HG03521 (cell line): ENCODE measurements at regions not wholly inside any gene's neighbourhood (a gene's known extent, or its start where the extent isn't known, plus 50 kb on each side); places are given as distances from the start of the nearest gene placed in this dataset.
"Not testable (repeated sequence)": the region's sequence is repeated elsewhere in the genome, so short reads cannot be mapped to it uniquely, and the experiment has no call there.

Experiments
- ATAC-seq: cut with Tn5 transposase; IDR thresholded peaks from one replicate; pipeline ENCODE4 v1.9.1; 2021; ENCODE audit warnings: mild to moderate bottlenecking, moderate library complexity; ENCODE audit not compliant: unreplicated experiment

GRCh38 chr4:59689149-59689548 lies 1511.0 kb upstream of the ADGRL3 start:
- ATAC-seq = no peak

GRCh38 chr4:59695355-59696053 lies 1504.6 kb upstream of the ADGRL3 start:
- ATAC-seq = no peak

DNA sequence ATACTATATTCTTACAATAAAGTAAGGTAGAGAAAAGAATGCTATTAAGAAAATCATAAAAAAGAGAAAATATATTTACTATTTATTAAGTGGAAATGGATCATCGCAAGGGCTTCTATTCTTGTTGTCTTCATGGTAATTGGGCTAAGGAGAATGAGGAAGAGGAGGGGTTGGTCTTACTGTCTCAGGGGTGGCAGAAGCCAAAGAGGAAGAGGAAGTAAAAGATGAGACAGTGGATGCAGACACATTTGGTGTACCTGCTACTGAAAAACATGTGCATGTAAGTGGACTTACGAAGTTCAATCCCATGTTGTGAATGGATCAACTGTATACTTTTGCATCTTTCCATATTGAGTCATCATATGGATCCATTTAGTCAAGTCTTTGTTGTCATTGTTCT lies 1502.1 kb upstream of the ADGRL3 start:
- ATAC-seq = no peak

- ATAC-seq = no peak
Measured at GRCh38 chr4:59700651-59701050, 1499.5 kb upstream of the ADGRL3 start.

GRCh38 chr4:59704616-59705015 lies 1495.5 kb upstream of the ADGRL3 start:
- ATAC-seq = no peak

- ATAC-seq = no peak
Measured at GRCh38 chr4:59712470-59712869, 1487.7 kb upstream of the ADGRL3 start.

- ATAC-seq = not testable (repeated sequence)
Measured at GRCh38 chr4:59724286-59724685, 1475.8 kb upstream of the ADGRL3 start.

DNA sequence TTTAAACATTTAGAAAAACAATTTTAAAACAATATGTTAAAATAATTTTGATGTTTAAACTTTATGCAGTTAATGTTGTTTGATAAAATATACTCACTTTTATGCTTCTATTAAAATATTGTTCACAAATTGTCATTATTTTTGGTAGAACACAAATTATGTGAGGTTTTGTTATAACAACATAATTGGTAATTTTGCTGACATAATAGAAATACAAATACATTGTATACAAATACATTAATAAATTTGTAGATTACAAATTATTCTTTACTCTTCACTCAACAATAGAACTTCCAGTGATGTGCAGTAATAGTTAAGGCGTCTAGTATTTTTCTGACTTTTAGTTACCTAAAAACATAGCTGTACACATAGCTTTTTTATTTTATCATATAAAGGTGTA lies 1472.4 kb upstream of the ADGRL3 start:
- ATAC-seq = no peak

DNA sequence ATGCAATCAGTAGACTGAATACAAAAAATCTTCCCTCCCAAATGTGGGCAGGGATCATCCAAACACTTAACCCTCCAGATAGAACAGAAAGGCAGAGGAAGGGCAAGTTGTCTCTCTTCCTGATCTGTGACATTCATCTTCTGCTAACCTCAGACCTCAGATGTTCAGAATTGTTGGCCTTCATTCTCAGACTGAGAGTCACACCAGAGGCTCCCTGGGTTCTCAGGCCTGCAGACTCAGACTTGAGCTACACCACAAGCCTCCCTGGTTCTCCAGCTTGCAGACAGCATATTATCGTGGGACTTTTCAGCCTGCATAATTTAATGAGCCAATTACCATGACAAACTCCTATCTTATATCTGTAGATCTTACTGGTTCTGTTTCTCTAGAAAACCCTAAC lies 1471.6 kb upstream of the ADGRL3 start:
- ATAC-seq = no peak

DNA sequence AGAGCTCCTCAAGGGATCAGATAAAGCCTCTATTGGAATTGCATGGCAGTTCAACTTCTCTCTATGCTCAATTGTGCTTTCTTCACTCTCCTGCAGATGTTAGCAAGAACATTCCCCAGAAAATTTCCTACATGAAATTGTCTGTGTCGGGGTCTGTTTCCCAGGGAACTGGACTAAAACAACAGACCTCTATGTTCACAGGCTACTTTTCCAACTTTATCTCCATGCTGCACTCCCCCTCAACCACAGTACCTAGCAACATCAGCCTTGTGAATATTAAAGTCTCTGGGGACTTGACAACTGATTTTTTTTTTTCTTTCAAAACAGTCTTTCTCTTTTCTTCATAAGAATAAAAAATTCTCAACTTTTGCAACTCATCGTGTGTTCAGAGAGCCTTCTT lies 1470.8 kb upstream of the ADGRL3 start:
- ATAC-seq = no peak

DNA sequence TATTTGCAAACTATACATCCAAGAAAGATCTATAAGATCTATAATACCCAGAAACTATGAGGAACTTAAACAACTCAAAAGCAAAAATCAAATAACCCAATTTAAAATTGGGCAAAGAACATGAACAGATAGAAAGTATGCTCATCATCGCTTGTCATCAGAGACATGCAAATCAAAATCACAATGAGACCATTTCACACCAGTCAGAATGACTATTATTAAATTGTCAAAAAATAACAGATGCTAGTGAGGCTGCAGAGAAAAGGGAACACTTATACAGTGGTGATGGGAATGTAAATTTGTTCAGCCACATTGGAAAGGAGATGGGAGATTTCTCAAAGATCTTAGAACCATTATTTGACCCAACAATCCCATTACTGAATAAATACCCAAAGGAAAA lies 1451.7 kb upstream of the ADGRL3 start:
- ATAC-seq = no peak

GRCh38 chr4:59759082-59759825 lies 1440.9 kb upstream of the ADGRL3 start:
- no peak for ATAC-seq

DNA sequence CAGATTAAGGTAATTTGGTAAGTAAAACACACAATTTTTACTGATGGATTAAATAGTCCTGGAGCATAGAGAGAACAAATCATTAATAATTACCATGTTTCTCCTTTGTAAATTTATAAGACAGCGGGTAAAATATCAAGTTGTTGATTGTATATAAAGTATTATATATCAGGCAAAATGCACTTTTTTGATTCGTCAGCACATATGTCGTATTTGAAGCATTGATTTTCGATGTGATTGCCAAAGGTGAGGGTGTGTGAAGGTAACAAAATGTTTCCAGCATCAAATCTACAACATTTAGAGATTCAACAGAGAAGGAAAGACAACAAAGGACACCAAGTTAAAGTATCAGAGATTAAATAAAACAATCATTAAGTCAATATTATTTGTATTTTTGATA lies 1437.8 kb upstream of the ADGRL3 start:
- ATAC-seq = no peak

- no peak for ATAC-seq
Measured at GRCh38 chr4:59770601-59771264, 1429.4 kb upstream of the ADGRL3 start.

- ATAC-seq = no peak
Measured at GRCh38 chr4:59772641-59773139, 1427.4 kb upstream of the ADGRL3 start.

DNA sequence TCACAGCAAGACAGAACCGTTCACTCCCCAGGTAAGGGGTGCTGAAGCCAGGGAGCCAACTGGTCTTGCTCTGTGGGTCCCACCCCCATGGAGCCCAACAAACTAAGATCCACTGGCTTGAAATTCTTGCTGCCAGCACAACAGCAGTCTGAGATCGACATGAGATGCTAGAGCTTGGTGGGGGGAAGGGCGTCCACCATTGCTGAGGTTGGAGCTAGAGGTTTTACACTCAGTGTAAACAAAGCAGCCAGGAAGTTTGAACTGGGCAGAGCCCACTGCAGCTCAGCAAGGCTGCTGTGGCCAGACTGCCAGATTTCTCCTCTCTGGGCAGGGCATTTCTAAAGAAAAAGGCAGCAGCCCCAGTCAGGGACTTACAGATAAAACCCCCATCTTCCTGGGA lies 1419.9 kb upstream of the ADGRL3 start:
- not testable (repeated sequence) for ATAC-seq

DNA sequence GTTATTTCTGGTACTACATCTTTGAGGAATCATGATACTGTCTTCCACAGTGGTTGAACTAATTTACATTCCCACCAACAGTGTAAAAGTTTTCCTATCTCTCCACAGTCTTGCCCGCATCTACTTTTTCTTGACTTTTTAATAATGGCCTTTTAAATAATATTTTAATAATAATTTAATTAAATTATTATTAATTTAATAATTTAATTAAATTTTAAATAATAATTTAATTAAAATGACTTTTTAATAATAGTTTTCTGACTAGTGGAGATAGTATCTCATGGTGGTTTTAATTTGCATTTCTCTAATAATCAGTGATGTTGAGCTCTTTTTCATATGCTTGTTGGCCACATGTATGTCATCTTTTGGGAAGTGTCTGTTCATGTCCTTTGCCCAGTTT lies 1395.0 kb upstream of the ADGRL3 start:
- ATAC-seq = no peak

DNA sequence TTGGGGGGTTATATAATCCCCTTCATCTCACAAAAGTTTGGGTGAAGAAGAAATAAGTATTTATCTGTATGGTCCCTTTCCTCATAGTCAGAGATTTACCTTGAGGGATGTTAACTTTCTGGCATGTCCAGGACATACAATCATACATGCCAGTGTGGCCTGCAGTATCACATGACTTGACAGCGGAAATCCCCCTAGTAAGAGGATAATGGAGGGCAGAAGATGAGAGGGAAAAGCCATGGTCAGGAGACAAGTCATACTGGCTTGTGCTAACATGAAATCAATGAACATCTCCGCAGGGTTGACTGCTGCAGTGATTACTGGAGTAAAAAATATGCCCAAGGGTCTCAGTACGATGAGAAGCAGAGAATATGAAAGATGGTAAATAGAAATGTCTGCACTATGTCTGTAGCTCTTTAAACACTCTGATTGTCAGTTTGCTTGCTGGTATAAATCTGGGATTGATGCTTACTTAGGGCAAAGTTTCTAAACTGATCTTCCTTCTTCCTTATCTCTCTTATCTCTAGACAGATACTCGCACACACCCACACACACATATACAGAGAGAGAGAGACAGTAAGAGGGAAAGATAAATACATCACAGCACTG lies 1385.6 kb upstream of the ADGRL3 start:
- ATAC-seq = no peak

DNA sequence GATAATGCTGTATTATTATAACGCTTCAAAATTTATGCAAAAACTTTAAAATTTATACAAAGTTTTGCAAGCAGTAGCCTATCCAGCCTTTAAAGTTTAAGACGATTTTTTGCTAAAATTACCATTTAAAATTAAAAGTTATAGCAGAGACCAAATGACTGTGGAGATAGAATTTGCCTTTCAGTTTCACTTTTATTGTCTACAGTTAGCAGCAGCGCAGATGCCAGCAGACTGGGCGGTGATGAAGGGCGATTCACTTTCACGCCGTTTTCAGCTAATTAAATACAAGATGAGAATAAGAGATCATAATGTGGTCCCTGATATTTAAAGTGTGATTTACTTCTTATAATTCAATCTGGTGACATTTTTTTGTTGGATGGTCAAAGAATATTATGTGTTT lies 1381.5 kb upstream of the ADGRL3 start:
- ATAC-seq = no peak

GRCh38 chr4:59823311-59823710 lies 1376.8 kb upstream of the ADGRL3 start:
- no peak for ATAC-seq

DNA sequence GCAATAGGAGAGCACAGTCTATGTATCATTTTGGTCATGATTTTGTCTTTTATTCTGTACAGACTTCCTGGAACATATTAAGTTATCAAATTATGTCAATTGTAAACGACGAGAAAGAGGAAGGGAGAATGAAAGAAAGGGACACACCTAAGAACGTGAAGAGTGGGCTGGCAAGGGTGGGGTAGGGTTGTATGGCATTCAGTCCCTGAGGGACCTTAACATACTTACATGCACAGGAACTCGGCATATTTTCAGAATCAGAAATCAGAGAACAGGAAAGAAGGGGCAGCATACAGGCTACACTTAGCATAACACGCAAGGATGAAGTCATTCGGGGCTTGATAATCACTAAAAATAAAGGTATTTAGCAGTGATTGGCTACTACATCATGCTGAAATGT lies 1375.0 kb upstream of the ADGRL3 start:
- no peak for ATAC-seq
